ENCODE measurements at regions not wholly inside any gene's neighbourhood (a gene's known extent, or its start where the extent isn't known, plus 50 kb on each side); places are given as distances from the start of the nearest gene placed in this dataset.

GRCh38 chr12:19755136-19755535 is 315.8 kb downstream of the AEBP2 start:
- H3K27me3 ChIP-seq, result no peaks in the 10 kb centered on the region
- no peak for TF ChIP-seq EP300 (IDR thresholded peaks at IDR 0.05)
- no peak for TF ChIP-seq POLR2AphosphoS5 (IDR thresholded peaks at IDR 0.05)
- peaks cover 5% of the 10 kb centered on the region for H3K9me3 ChIP-seq
- no peaks in the 10 kb centered on the region for H3K4me1 ChIP-seq
- H3K4me3 ChIP-seq, result no peak overlapping the region
- no peaks in the 10 kb centered on the region for H3K36me3 ChIP-seq
- WGBS, result 90% methylated on average over 2 of the region's 2 CpGs
- no peak for DNase-seq (ENCODE audit: low spot score in 2 of 2)
- no peak overlapping the region for H3K27ac ChIP-seq

- 45% methylated on average over 7 of the region's 7 CpGs for WGBS
- DNase-seq (ENCODE audit: low spot score in 2 of 2), result no peak
- Histone ChIP-seq H3K9me3 (peaks cover 5% of the 10 kb centered on the region), H3K4me1 (no peaks in the 10 kb centered on the region), H3K27ac (no peak overlapping the region), H3K27me3 (no peaks in the 10 kb centered on the region), H3K36me3 (no peaks in the 10 kb centered on the region), H3K4me3 (no peak overlapping the region)
- TF ChIP-seq CTCF (IDR thresholded peaks at IDR 0.05) (peak; percentile 9 to 44), POLR2AphosphoS5 (IDR thresholded peaks at IDR 0.05) (no peak), POLR2A (IDR thresholded peaks at IDR 0.05) (no peak), EP300 (IDR thresholded peaks at IDR 0.05) (no peak)
These were observed 318.1 kb downstream of the AEBP2 start for GRCh38 chr12:19757317-19757877.

GRCh38 chr12:19759227-19759626 is 319.9 kb downstream of the AEBP2 start:
- no peaks in the 10 kb centered on the region for H3K4me1 ChIP-seq
- no peak overlapping the region for H3K4me3 ChIP-seq
- no peak overlapping the region for H3K27ac ChIP-seq
- no peaks in the 10 kb centered on the region for H3K27me3 ChIP-seq
- H3K9me3 ChIP-seq, result no peaks in the 10 kb centered on the region
- TF ChIP-seq POLR2A (IDR thresholded peaks at IDR 0.05) (no peak), POLR2AphosphoS5 (IDR thresholded peaks at IDR 0.05) (no peak), EP300 (IDR thresholded peaks at IDR 0.05) (no peak), CTCF (IDR thresholded peaks at IDR 0.05) (no peak)
- no peak for DNase-seq (ENCODE audit: low spot score in 2 of 2)
- no peaks in the 10 kb centered on the region for H3K36me3 ChIP-seq

- H3K4me3 ChIP-seq, result no peak overlapping the region
- H3K4me1 ChIP-seq, result no peaks in the 10 kb centered on the region
- no peaks in the 10 kb centered on the region for H3K9me3 ChIP-seq
- no peak for TF ChIP-seq POLR2AphosphoS5 (IDR thresholded peaks at IDR 0.05)
- TF ChIP-seq EP300 (IDR thresholded peaks at IDR 0.05), result no peak
- TF ChIP-seq POLR2A (IDR thresholded peaks at IDR 0.05), result no peak
- no peak for TF ChIP-seq CTCF (IDR thresholded peaks at IDR 0.05)
- DNase-seq (ENCODE audit: low spot score in 2 of 2), result no peak
- WGBS, result 85% methylated on average over 2 of the region's 2 CpGs
- no peaks in the 10 kb centered on the region for H3K27me3 ChIP-seq
- H3K27ac ChIP-seq, result no peak overlapping the region
- no peaks in the 10 kb centered on the region for H3K36me3 ChIP-seq
These were observed 321.3 kb downstream of the AEBP2 start for GRCh38 chr12:19760611-19761010.

- no peak for TF ChIP-seq POLR2A (IDR thresholded peaks at IDR 0.05)
- no peak for TF ChIP-seq EP300 (IDR thresholded peaks at IDR 0.05)
- TF ChIP-seq CTCF (IDR thresholded peaks at IDR 0.05), result no peak
- no peak for TF ChIP-seq POLR2AphosphoS5 (IDR thresholded peaks at IDR 0.05)
- no peaks in the 10 kb centered on the region for H3K9me3 ChIP-seq
- no peaks in the 10 kb centered on the region for H3K27me3 ChIP-seq
- H3K27ac ChIP-seq, result no peak overlapping the region
- H3K4me3 ChIP-seq, result no peak overlapping the region
- H3K4me1 ChIP-seq, result no peaks in the 10 kb centered on the region
- WGBS, result 78% methylated on average over 1 of the region's 1 CpG
- DNase-seq (ENCODE audit: low spot score in 2 of 2), result no peak
- H3K36me3 ChIP-seq, result no peaks in the 10 kb centered on the region
These were observed 322.2 kb downstream of the AEBP2 start for GRCh38 chr12:19761463-19761862.

GRCh38 chr12:19763488-19763887 is 324.2 kb downstream of the AEBP2 start:
- no peaks in the 10 kb centered on the region for H3K36me3 ChIP-seq
- H3K4me3 ChIP-seq, result no peak overlapping the region
- WGBS, result 88% methylated on average over 1 of the region's 1 CpG
- H3K4me1 ChIP-seq, result no peaks in the 10 kb centered on the region
- no peaks in the 10 kb centered on the region for H3K27me3 ChIP-seq
- no peak for DNase-seq (ENCODE audit: low spot score in 2 of 2)
- H3K9me3 ChIP-seq, result no peaks in the 10 kb centered on the region
- H3K27ac ChIP-seq, result no peak overlapping the region
- no peak for TF ChIP-seq CTCF (IDR thresholded peaks at IDR 0.05)
- TF ChIP-seq EP300 (IDR thresholded peaks at IDR 0.05), result no peak
- no peak for TF ChIP-seq POLR2A (IDR thresholded peaks at IDR 0.05)
- TF ChIP-seq POLR2AphosphoS5 (IDR thresholded peaks at IDR 0.05), result no peak

Measured in suprapubic skin (tissue), 4 donors.